NCI-H82 (cell line): ENCODE measurements at regions not wholly inside any gene's neighbourhood (a gene's known extent, or its start where the extent isn't known, plus 50 kb on each side); places are given as distances from the start of the nearest gene placed in this dataset.
"Not testable (repeated sequence)": the region's sequence is repeated elsewhere in the genome, so short reads cannot be mapped to it uniquely, and the experiment has no call there.

Experiments
- DNase-seq: peaks from one replicate; lab custom pipeline; 2025; lab: John Stamatoyannopoulos, UW

- DNase-seq, result peak; percentile 57
These were observed 276.9 kb upstream of the TACR3 start for GRCh38 chr4:103996637-103997036.

DNA sequence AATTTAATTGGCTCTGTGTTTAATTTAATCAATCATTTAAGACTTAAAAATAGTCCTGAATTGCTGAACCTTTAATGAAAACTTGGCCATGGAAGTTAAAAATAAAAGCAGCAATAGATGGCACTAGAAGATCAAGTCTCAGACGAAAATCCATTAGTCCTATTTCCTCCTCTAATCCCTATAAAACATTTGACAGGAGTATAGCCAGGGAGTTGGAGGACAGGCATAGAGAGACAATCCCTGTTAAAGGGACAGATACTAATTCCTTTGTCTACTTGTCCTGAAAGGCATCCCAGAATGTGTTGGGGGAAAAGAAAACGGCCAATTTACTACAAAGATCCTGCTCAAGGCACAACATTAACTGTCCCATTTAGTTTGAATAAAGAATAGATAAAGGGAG is 276.3 kb upstream of the TACR3 start:
- peak; percentile 69 for DNase-seq

- DNase-seq, result peak; percentile 26
These were observed 274.3 kb upstream of the TACR3 start for GRCh38 chr4:103994059-103994458.

- DNase-seq, result no peak
These were observed 262.7 kb upstream of the TACR3 start for GRCh38 chr4:103982454-103982853.

GRCh38 chr4:103948244-103949018 is 228.6 kb upstream of the TACR3 start:
- no peak for DNase-seq

DNA sequence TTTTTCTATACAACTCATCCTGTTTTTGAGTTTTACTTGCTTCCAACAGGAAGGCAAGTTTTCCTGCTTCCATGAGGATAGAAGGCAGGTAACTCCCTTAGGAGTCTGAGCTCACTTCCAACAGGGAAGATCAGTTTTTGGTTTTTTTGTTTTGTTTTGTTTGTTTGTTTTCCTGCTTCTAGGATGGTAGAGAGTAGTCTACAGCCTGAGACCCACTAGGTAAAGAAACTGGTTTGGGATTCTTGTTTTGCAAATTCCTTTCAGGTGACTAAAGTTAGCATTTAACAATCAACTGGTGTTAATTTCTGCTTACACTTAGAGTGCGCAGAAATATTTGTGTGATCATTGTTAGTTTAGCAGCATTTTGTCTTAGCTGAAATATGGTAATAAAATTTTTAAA is 227.8 kb upstream of the TACR3 start:
- no peak for DNase-seq

- not testable (repeated sequence) for DNase-seq
These were observed 227.0 kb upstream of the TACR3 start for GRCh38 chr4:103946621-103947268.

DNA sequence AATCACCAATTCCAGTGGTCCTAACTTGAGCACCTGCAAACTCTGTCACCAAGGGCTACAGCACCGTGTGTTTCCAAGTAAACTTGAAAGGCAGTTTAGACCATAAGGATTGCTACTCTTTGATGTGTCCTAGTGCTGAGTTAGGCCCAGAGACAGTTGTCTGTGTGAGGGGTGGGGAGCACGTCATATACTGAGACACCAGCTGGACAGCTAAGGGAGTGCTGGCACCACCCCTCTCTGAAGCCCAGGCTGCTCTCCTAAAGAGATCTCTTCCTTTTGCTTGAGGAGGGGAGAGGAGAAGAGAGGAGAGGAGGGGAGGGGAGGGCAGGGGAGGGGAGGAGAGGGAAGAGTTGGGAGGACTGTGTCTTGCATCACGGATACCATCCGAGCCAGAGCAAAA is 218.7 kb upstream of the TACR3 start:
- DNase-seq, result no peak

GRCh38 chr4:103936653-103937145 is 216.9 kb upstream of the TACR3 start:
- DNase-seq, result no peak

DNA sequence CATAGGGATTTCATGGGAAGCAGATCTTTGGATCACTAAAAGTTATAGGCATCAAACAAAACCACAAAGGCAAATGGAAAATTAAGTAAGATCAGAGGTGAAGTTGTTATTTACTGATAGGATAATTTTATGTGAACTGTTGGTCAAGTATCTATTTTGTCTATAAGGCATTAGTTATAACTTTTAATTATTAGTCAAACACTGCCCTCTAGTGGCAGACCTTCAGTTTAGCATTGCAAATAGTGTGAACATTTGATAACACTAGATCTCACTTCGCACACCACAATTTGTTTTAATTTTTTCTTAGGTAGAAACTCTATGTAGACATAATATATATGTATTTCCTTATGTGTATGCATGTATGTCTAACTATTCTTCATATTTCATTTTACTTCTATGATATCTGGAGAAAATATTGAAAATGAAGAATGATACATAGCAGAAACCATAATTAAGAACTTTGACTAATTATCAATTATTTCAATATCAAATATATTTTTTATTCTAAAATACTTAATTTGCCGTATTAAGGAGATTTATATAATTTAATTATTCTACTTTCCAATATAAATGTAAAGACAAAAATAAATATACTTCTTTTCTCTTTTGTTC is 214.5 kb upstream of the TACR3 start:
- peak; percentile 74 for DNase-seq

DNA sequence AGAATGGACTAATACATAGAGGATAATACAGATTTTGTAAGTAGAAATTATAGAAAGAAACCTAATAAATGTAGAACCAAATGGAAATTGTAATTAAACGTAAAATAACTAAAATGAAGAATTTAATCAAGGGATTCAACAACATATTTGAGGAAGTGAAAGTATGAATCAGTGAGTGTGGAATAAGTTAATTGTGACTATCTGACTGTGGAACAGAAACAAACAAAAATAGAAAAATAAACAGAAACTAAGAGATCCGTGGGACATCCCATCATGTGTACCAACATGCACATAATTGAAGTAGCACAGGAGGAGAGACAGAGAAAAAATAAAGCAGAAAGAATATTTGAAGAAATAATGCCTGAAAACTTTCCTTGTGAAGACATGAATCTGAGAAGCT is 208.6 kb upstream of the TACR3 start:
- DNase-seq, result no peak

GRCh38 chr4:103923551-103923950 is 203.8 kb upstream of the TACR3 start:
- DNase-seq, result no peak

GRCh38 chr4:103918214-103918613 is 198.4 kb upstream of the TACR3 start:
- no peak for DNase-seq

- DNase-seq, result peak; percentile 32
These were observed 195.6 kb upstream of the TACR3 start for GRCh38 chr4:103915224-103915869.

DNA sequence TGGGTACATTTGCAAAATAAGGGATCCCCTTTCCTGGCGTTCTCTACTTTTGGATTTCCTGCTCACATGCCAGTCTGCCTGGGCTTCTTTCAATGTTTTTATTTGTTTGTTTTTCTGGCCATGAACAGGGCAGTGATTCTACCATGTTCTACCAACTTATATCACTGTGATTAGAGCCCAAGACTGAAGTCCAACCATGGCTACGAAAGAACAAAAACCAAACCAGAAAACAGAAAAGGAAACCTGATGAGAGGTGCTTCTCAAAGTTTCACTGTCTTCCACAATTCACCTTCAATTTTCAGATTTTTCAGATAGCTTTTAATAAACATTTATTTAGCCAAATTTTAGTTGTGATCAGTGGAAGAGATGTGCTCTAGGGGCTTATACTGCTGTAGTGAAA is 187.6 kb upstream of the TACR3 start:
- no peak for DNase-seq

GRCh38 chr4:103904123-103904522 is 184.3 kb upstream of the TACR3 start:
- no peak for DNase-seq

- DNase-seq, result no peak
These were observed 182.9 kb upstream of the TACR3 start for GRCh38 chr4:103902730-103903129.

GRCh38 chr4:103895876-103896465 is 176.2 kb upstream of the TACR3 start:
- DNase-seq, result no peak

GRCh38 chr4:103892586-103892985 is 172.8 kb upstream of the TACR3 start:
- DNase-seq, result no peak

- DNase-seq, result no peak
These were observed 167.4 kb upstream of the TACR3 start for GRCh38 chr4:103887191-103887590.

DNA sequence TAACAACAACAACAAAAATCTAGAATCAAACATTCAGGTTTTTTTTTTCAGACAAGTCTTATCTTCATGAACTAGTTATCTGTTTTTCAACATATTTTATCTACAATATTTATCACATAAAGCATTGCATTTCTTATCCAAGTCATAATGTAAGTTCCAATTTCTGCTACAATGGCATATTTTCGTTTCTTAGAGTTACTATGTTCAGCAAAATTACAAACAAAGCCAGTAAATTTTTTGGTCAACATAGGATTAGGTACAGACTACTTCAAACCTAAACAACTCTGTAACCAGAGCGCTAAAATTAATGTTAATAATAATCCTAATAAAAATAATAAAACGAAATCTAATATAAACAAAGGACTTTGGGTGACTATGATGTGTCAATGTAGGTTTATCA is 165.4 kb upstream of the TACR3 start:
- no peak for DNase-seq

GRCh38 chr4:103867311-103867710 is 147.5 kb upstream of the TACR3 start:
- DNase-seq, result no peak
